HL-60 (cell line): ENCODE measurements at regions not wholly inside any gene's neighbourhood (a gene's known extent, or its start where the extent isn't known, plus 50 kb on each side); places are given as distances from the start of the nearest gene placed in this dataset.

Experiments
- DNase-seq, 2 experiments: peaks; one replicate each; pipeline ENCODE4 v3.0.0-alpha.2; 2010 to 2020; ENCODE audit warnings: low read depth in 1 of 2, low spot score in 1 of 2
- H3K27ac ChIP-seq: fragments of 250-450 bp; sonication (Bioruptor Pico); replicated peaks from 2 replicates; pipeline ENCODE4 v1.5.1; 2020; ENCODE audit warnings: mild to moderate bottlenecking, moderate library complexity
- H3K27me3 ChIP-seq: fragments of 250-450 bp; sonication (Bioruptor Pico); 2 replicates; pipeline ENCODE4 v1.5.1; 2021; ENCODE audit warnings: mild to moderate bottlenecking, moderate library complexity; ENCODE audit not compliant: insufficient read depth, poor library complexity, severe bottlenecking
- H3K4me3 ChIP-seq: replicated peaks from 2 replicates; pipeline ENCODE4 v1.5.1; 2011; ENCODE audit warnings: mild to moderate bottlenecking, control low read depth, low read length; ENCODE audit not compliant: insufficient read depth
- CTCF ChIP-seq: IDR thresholded peaks from one replicate; pipeline ENCODE4 v1.5.1; 2011; ENCODE audit warnings: low read length, control low read depth, inconsistent platforms; ENCODE audit not compliant: insufficient read depth
- GABPA ChIP-seq: IDR thresholded peaks from 2 replicates; pipeline ENCODE4 v1.6.1; 2012; ENCODE audit warnings: low read depth
- POLR2AphosphoS5 ChIP-seq: IDR thresholded peaks from 2 replicates; pipeline ENCODE4 v1.6.1; 2012; ENCODE audit warnings: low read depth
- REST ChIP-seq: IDR thresholded peaks from 2 replicates; pipeline ENCODE4 v1.6.1; 2012; ENCODE audit warnings: low read depth; ENCODE audit not compliant: insufficient replicate concordance
- SPI1 ChIP-seq: IDR thresholded peaks from 2 replicates; pipeline ENCODE4 v1.6.1; 2012; ENCODE audit warnings: low read depth, mild to moderate bottlenecking, borderline replicate concordance

GRCh38 chr5:71864730-71865601 is 145.9 kb downstream of the CARTPT start:
- Histone ChIP-seq H3K27me3 (no peaks in the 10 kb centered on the region), H3K27ac (no peak overlapping the region), H3K4me3 (no peak overlapping the region)
- TF ChIP-seq SPI1 (no peak), GABPA (no peak)
- no peak for DNase-seq

GRCh38 chr5:71865665-71866320 is 146.7 kb downstream of the CARTPT start:
- Histone ChIP-seq H3K27ac (no peak overlapping the region), H3K4me3 (no peak overlapping the region), H3K27me3 (no peaks in the 10 kb centered on the region)
- no peak for TF ChIP-seq GABPA
- TF ChIP-seq POLR2AphosphoS5, result no peak
- no peak for TF ChIP-seq SPI1
- TF ChIP-seq CTCF, result no peak
- TF ChIP-seq REST, result no peak
- DNase-seq, result no peak

GRCh38 chr5:71872311-71872864 is 153.3 kb downstream of the CARTPT start:
- no peak overlapping the region for H3K27ac ChIP-seq
- no peak for DNase-seq
- no peak for TF ChIP-seq POLR2AphosphoS5
- no peak for TF ChIP-seq SPI1
- TF ChIP-seq CTCF, result no peak
- TF ChIP-seq REST, result no peak
- TF ChIP-seq GABPA, result no peak
- no peaks in the 10 kb centered on the region for H3K27me3 ChIP-seq
- H3K4me3 ChIP-seq, result no peak overlapping the region

- TF ChIP-seq POLR2AphosphoS5, result no peak
- no peak for TF ChIP-seq SPI1
- TF ChIP-seq CTCF, result no peak
- no peak for TF ChIP-seq GABPA
- H3K27ac ChIP-seq, result no peak overlapping the region
- no peaks in the 10 kb centered on the region for H3K27me3 ChIP-seq
- H3K4me3 ChIP-seq, result no peak overlapping the region
- no peak for DNase-seq
These were observed 154.1 kb downstream of the CARTPT start for GRCh38 chr5:71873191-71873591.
